Loucy (cell line): ENCODE measurements at regions not wholly inside any gene's neighbourhood (a gene's known extent, or its start where the extent isn't known, plus 50 kb on each side); places are given as distances from the start of the nearest gene placed in this dataset.

Experiments
- CTCF ChIP-seq: fragments of 200-600 bp; sonication (generic); conservative IDR thresholded peaks from 2 replicates; pipeline ENCODE4 v1.5.1; 2014; ENCODE audit warnings: mild to moderate bottlenecking, antibody characterized with exemption, low read length
- EZH2phosphoT487 ChIP-seq: fragments of 200-600 bp; IDR thresholded peaks from 2 replicates; pipeline ENCODE4 v1.6.1; 2018; ENCODE audit warnings: antibody characterized with exemption, mild to moderate bottlenecking, moderate library complexity, borderline replicate concordance

- no peak for TF ChIP-seq CTCF
- TF ChIP-seq EZH2phosphoT487 = no peak
Observed at GRCh38 chr10:118853916-118854315, 99.1 kb upstream of the CACUL1 start.
